ENCODE measurements at regions not wholly inside any gene's neighbourhood (a gene's known extent, or its start where the extent isn't known, plus 50 kb on each side); places are given as distances from the start of the nearest gene placed in this dataset.

GRCh38 chr3:62995119-62995518 lies 119.9 kb upstream of the CADPS start:
- TF ChIP-seq POLR2A (IDR thresholded peaks at IDR 0.05; ENCODE audit: low read depth, low read length): no peak
- no peak for TF ChIP-seq POLR2AphosphoS5 (IDR thresholded peaks at IDR 0.05; ENCODE audit: low read depth, low read length)
- no peak for TF ChIP-seq TAF1 (IDR thresholded peaks at IDR 0.05; ENCODE audit: borderline replicate concordance, low read depth, low read length)

Data from GM12892 (cell line).